ENCODE measurements at regions not wholly inside any gene's neighbourhood (a gene's known extent, or its start where the extent isn't known, plus 50 kb on each side); places are given as distances from the start of the nearest gene placed in this dataset.

DNA sequence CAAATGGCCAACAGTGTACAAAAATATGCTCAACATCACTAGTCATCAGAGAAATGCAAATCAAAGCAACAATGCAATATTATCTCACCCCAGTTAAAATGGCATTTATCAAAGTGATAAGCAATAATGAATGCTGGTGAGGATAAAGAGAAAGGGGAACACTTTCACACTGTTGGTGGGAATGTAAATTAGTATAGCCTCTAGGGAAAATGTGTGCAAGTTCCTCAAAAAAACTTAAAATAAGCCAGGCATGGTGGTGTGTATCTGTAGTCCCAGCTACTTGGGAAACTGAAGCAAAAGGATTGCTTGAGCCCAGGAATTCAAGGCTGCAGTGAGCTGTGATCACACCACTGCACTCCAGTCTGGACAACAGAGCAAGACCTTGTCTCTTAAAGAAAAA is 572.1 kb downstream of the NLGN4X start:
- no peak overlapping the region for H2BK20ac ChIP-seq (ENCODE audit: low read depth, low read length)
- no peak overlapping the region for H2BK120ac ChIP-seq (ENCODE audit: low read depth, low read length)
- dilution Hi-C loops (cut with HindIII; ENCODE audit: low sequenced_read_pairs, unreplicated experiment), result no loop called here
- H2AFZ ChIP-seq (replicated peaks; ENCODE audit: low read length, poor library complexity), result no peak overlapping the region
- no peak overlapping the region for H3K9ac ChIP-seq (ENCODE audit: low read depth, low read length)
- H3K36me3 ChIP-seq (ENCODE audit: control insufficient read depth, insufficient read depth, low read length), result no peaks in the 10 kb centered on the region
- H3K23ac ChIP-seq (ENCODE audit: low read depth, low read length), result no peak overlapping the region
- BruUV-seq (replicated peaks), result no TSS peak
- no peak overlapping the region for H2AK9ac ChIP-seq (replicated peaks; ENCODE audit: low read depth, low read length, poor library complexity)
- H3K4ac ChIP-seq (ENCODE audit: low read depth, low read length), result no peak overlapping the region
- DNase-seq, result no peak
- H4K91ac ChIP-seq (ENCODE audit: insufficient read depth, low read depth, low read length), result no peak overlapping the region
- ATAC-seq (ENCODE audit: low read depth), result no peak
- no peak overlapping the region for H2AK5ac ChIP-seq (ENCODE audit: low read depth, low read length)
- no peak overlapping the region for H2BK15ac ChIP-seq (ENCODE audit: low read depth, low read length)
- no peak overlapping the region for H3K14ac ChIP-seq (replicated peaks; ENCODE audit: low read depth, low read length)
- H3K4me2 ChIP-seq (ENCODE audit: low read depth, low read length), result no peak overlapping the region
- no peaks in the 10 kb centered on the region for H3K79me1 ChIP-seq (ENCODE audit: low read depth in 1 of 2, low read length in 2 of 2)
- H3K27me3 ChIP-seq (ENCODE audit: control insufficient read depth, insufficient read depth, low read length), result no peaks in the 10 kb centered on the region
- H3K9me3 ChIP-seq (ENCODE audit: control insufficient read depth, insufficient read depth, low read length), result peaks cover 18% of the 10 kb centered on the region
- ChIA-PET POLR2A (ENCODE audit: unreplicated experiment) (no interaction called here), CTCF (no interaction called here)
- intact Hi-C loops (cut with micrococcal nuclease), result no loop called here
- no peak overlapping the region for H4K8ac ChIP-seq (ENCODE audit: low read depth in 2 of 2, low read length in 2 of 2)
- H4K20me1 ChIP-seq (ENCODE audit: insufficient read depth, low read length), result no peaks in the 10 kb centered on the region
- H2BK5ac ChIP-seq (ENCODE audit: low read depth, low read length, poor library complexity, severe bottlenecking), result no peak overlapping the region
- H3K18ac ChIP-seq (ENCODE audit: low read depth, low read length), result no peak overlapping the region
- no peak overlapping the region for H3K4me3 ChIP-seq (ENCODE audit: insufficient read depth, low read depth, low read length)
- H3K9me1 ChIP-seq (ENCODE audit: insufficient read depth, low read length), result no peaks in the 10 kb centered on the region
- H4K5ac ChIP-seq (ENCODE audit: low read depth, low read length), result no peak overlapping the region
- no peak overlapping the region for H3K56ac ChIP-seq (ENCODE audit: extremely low read depth, insufficient read depth, low read length)
- in situ Hi-C loops (cut with MboI; ENCODE audit: low sequenced_read_pairs), result no loop called here
- H3K27ac ChIP-seq (ENCODE audit: insufficient read depth, low read length), result no peak overlapping the region
- TF ChIP-seq BHLHE40 (IDR thresholded peaks at IDR 0.05; ENCODE audit: low read depth, low read length) (no peak), CHD1 (IDR thresholded peaks at IDR 0.05; ENCODE audit: low read depth, low read length) (no peak), CEBPB (IDR thresholded peaks at IDR 0.05; ENCODE audit: low read depth, low read length) (no peak), FOS (IDR thresholded peaks at IDR 0.05; ENCODE audit: low read depth, low read length) (no peak), RCOR1 (IDR thresholded peaks at IDR 0.05; ENCODE audit: insufficient replicate concordance, low read length) (no peak), SMC3 (IDR thresholded peaks at IDR 0.05; ENCODE audit: low read depth, low read length) (no peak)
- TF ChIP-seq, protein P1, sequence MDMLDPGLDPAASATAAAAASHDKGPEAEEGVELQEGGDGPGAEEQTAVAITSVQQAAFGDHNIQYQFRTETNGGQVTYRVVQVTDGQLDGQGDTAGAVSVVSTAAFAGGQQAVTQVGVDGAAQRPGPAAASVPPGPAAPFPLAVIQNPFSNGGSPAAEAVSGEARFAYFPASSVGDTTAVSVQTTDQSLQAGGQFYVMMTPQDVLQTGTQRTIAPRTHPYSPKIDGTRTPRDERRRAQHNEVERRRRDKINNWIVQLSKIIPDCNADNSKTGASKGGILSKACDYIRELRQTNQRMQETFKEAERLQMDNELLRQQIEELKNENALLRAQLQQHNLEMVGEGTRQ (IDR thresholded peaks at IDR 0.05; ENCODE audit: low read depth, low read length), result no peak
- H3K4me1 ChIP-seq (ENCODE audit: control insufficient read depth, insufficient read depth, low read length), result no peaks in the 10 kb centered on the region

All from IMR-90 (cell line).